ENCODE measurements at regions not wholly inside any gene's neighbourhood (a gene's known extent, or its start where the extent isn't known, plus 50 kb on each side); places are given as distances from the start of the nearest gene placed in this dataset.
"Not testable (repeated sequence)": the region's sequence is repeated elsewhere in the genome, so short reads cannot be mapped to it uniquely, and the experiment has no call there.

GRCh38 chr6:166231181-166231580 lies 63.5 kb upstream of the TBXT start:
- H4K8ac ChIP-seq (ENCODE audit: extremely low read depth, insufficient read depth, low read length); H2BK120ac ChIP-seq (replicated peaks; ENCODE audit: low read depth, low read length); H3K9ac ChIP-seq (replicated peaks in 1 of 4; ENCODE audit: extremely low read depth in 1 of 4, low read depth in 3 of 4, low read length in 3 of 4); H3K4ac ChIP-seq (replicated peaks; ENCODE audit: insufficient read length, low read depth, low read length); H3K14ac ChIP-seq (ENCODE audit: insufficient read length); H3K4me3 ChIP-seq (ENCODE audit: extremely low read depth in 1 of 4, insufficient read depth in 2 of 4, low read depth in 3 of 4, low read length in 4 of 4); H3K9me3 ChIP-seq (ENCODE audit: insufficient read depth in 2 of 2, low read depth in 1 of 2, low read length in 1 of 2); H2AFZ ChIP-seq (ENCODE audit: low read length); H3K27ac ChIP-seq (ENCODE audit: low read depth, low read length); H2BK12ac ChIP-seq (ENCODE audit: low read depth, low read length); H4K20me1 ChIP-seq (replicated peaks in 1 of 2; ENCODE audit: control insufficient read depth in 1 of 2, insufficient read depth in 2 of 2, low read length in 2 of 2); H4K91ac ChIP-seq (replicated peaks; ENCODE audit: insufficient read length, low read length); H3K79me2 ChIP-seq (ENCODE audit: control insufficient read depth in 1 of 2, insufficient read depth in 2 of 2, low read length in 2 of 2); H2BK20ac ChIP-seq (ENCODE audit: low read length); H3K56ac ChIP-seq (replicated peaks; ENCODE audit: insufficient read length, low read depth, low read length); H3K23me2 ChIP-seq (ENCODE audit: low read depth, low read length); H3K27me3 ChIP-seq (replicated peaks in 1 of 4; ENCODE audit: control insufficient read depth in 3 of 4, extremely low read depth in 1 of 4, insufficient read depth in 3 of 4, low read length in 3 of 4); POLR2A ChIA-PET (ENCODE audit: partially characterized antibody); H2BK15ac ChIP-seq (ENCODE audit: low read length); H3K23ac ChIP-seq (ENCODE audit: insufficient read length); H2AK5ac ChIP-seq (ENCODE audit: low read depth, low read length); H3K4me2 ChIP-seq (ENCODE audit: insufficient read depth in 1 of 2, low read depth in 2 of 2, low read length in 2 of 2); H2BK5ac ChIP-seq (ENCODE audit: low read depth, low read length); FAIRE-seq; H3K4me1 ChIP-seq (replicated peaks in 1 of 4; ENCODE audit: control insufficient read depth in 3 of 4, insufficient read depth in 4 of 4, low read length in 3 of 4); H4K5ac ChIP-seq (ENCODE audit: insufficient read length, low read depth, low read length); H3K36me3 ChIP-seq (ENCODE audit: control insufficient read depth in 2 of 4, insufficient read depth in 4 of 4, low read length in 3 of 4); DNase-seq (ENCODE audit: low read depth in 1 of 2, low spot score in 2 of 2); H3K79me1 ChIP-seq (ENCODE audit: low read depth, low read length); H3K18ac ChIP-seq (ENCODE audit: extremely low read depth, low read length): not testable (repeated sequence)
- CTCF ChIA-PET (ENCODE audit: partially characterized antibody) = interaction anchor here (0.6 to 1.1 kb wide), 3 partner anchors 40 to 199 kb away, joined by 3 read pairs; no protein-coding TSS in a partner anchor
- WGBS, 2 experiments (ENCODE audit: extremely low coverage in 1 of 2, insufficient coverage in 1 of 2, insufficient read length in 1 of 2, insufficient replicate concordance in 2 of 2, low coverage in 1 of 2, low lambda C conversion rate in 2 of 2, missing lambda C conversion rate in 1 of 2) = 100% methylated on average over 2 of the region's 2 CpGs; no CpG with 5 or more reads in 1 of the 2 experiments
